KMS-11 (cell line): ENCODE measurements at regions not wholly inside any gene's neighbourhood (a gene's known extent, or its start where the extent isn't known, plus 50 kb on each side); places are given as distances from the start of the nearest gene placed in this dataset.
"Not testable (repeated sequence)": the region's sequence is repeated elsewhere in the genome, so short reads cannot be mapped to it uniquely, and the experiment has no call there.

ENCODE experiments used
- H2AFZ ChIP-seq: fragments of 200-600 bp; sonication (generic); 2 replicates; pipeline ENCODE4 v1.6.1; 2016; ENCODE audit warnings: antibody characterized with exemption, mixed run types, low read depth
- H3K27ac ChIP-seq: fragments of 200-600 bp; sonication (generic); 2 replicates; pipeline ENCODE4 v1.6.1; 2016; ENCODE audit warnings: mild to moderate bottlenecking, mixed run types
- H3K27me3 ChIP-seq: fragments of 200-600 bp; sonication (generic); 2 replicates; pipeline ENCODE4 v1.6.1; 2017; ENCODE audit warnings: mild to moderate bottlenecking, low read depth, mixed run types, moderate library complexity; ENCODE audit not compliant: insufficient read depth
- H3K36me3 ChIP-seq: fragments of 200-600 bp; sonication (generic); 2 replicates; pipeline ENCODE4 v1.6.1; 2017; ENCODE audit warnings: mild to moderate bottlenecking, mixed run types; ENCODE audit not compliant: insufficient read depth
- H3K4me1 ChIP-seq: fragments of 200-600 bp; sonication (generic); 2 replicates; pipeline ENCODE4 v1.6.1; 2016; ENCODE audit warnings: mild to moderate bottlenecking, low read depth, mixed run types; ENCODE audit not compliant: poor library complexity, severe bottlenecking
- H3K4me2 ChIP-seq: fragments of 200-600 bp; sonication (generic); 2 replicates; pipeline ENCODE4 v1.7.0; 2016; ENCODE audit warnings: mild to moderate bottlenecking, mixed run types
- H3K4me3 ChIP-seq: fragments of 200-600 bp; sonication (generic); IDR thresholded peaks from 2 replicates; pipeline ENCODE4 v1.6.1; 2017; ENCODE audit warnings: low read depth, low read length, mixed read lengths; ENCODE audit not compliant: insufficient read depth
- H3K79me2 ChIP-seq: fragments of 200-600 bp; sonication (generic); 2 replicates; pipeline ENCODE4 v1.6.1; 2016; ENCODE audit warnings: low read depth, mixed run types; ENCODE audit not compliant: insufficient read depth
- H3K9ac ChIP-seq: fragments of 200-600 bp; sonication (generic); 2 replicates; pipeline ENCODE4 v1.6.1; 2016; ENCODE audit warnings: mild to moderate bottlenecking, mixed run types
- H4K20me1 ChIP-seq: fragments of 200-600 bp; sonication (generic); 2 replicates; pipeline ENCODE4 v1.6.1; 2016; ENCODE audit warnings: mild to moderate bottlenecking, mixed run types; ENCODE audit not compliant: insufficient read depth
- CTCF ChIP-seq: fragments of 200-600 bp; sonication (generic); conservative IDR thresholded peaks from 2 replicates; pipeline ENCODE4 v1.6.1; 2017; ENCODE audit warnings: low read depth, mild to moderate bottlenecking, antibody characterized with exemption, low read length, moderate library complexity, mixed read lengths

- Histone ChIP-seq H3K4me1 (peaks cover 24% of the 10 kb centered on the region), H3K36me3 (no peaks in the 10 kb centered on the region), H4K20me1 (no peaks in the 10 kb centered on the region), H3K4me2 (no peak overlapping the region), H3K79me2 (no peaks in the 10 kb centered on the region), H3K27me3 (no peaks in the 10 kb centered on the region), H3K4me3 (no peak overlapping the region), H3K27ac (no peak overlapping the region), H3K9ac (no peak overlapping the region), H2AFZ (no peak overlapping the region)
- TF ChIP-seq CTCF, result no peak
Observed at GRCh38 chr18:22827216-22827615, 105.9 kb upstream of the RBBP8 start.

GRCh38 chr18:22827741-22828140, 105.4 kb upstream of the RBBP8 start:
- H3K79me2 ChIP-seq, result no peaks in the 10 kb centered on the region
- H2AFZ ChIP-seq, result no peak overlapping the region
- no peak overlapping the region for H3K9ac ChIP-seq
- TF ChIP-seq CTCF, result no peak
- no peaks in the 10 kb centered on the region for H3K27me3 ChIP-seq
- H3K36me3 ChIP-seq, result no peaks in the 10 kb centered on the region
- H3K4me2 ChIP-seq, result no peak overlapping the region
- H3K4me3 ChIP-seq, result no peak overlapping the region
- no peak overlapping the region for H3K27ac ChIP-seq
- no peaks in the 10 kb centered on the region for H4K20me1 ChIP-seq
- H3K4me1 ChIP-seq, result peaks cover 18% of the 10 kb centered on the region

- H3K36me3 ChIP-seq, result no peaks in the 10 kb centered on the region
- H3K27me3 ChIP-seq, result no peaks in the 10 kb centered on the region
- H3K9ac ChIP-seq, result no peak overlapping the region
- no peak overlapping the region for H3K4me3 ChIP-seq
- no peak overlapping the region for H3K4me2 ChIP-seq
- no peaks in the 10 kb centered on the region for H3K79me2 ChIP-seq
- peaks cover 15% of the 10 kb centered on the region for H3K4me1 ChIP-seq
- no peak overlapping the region for H3K27ac ChIP-seq
- H4K20me1 ChIP-seq, result no peaks in the 10 kb centered on the region
- TF ChIP-seq CTCF, result no peak
- H2AFZ ChIP-seq, result no peak overlapping the region
Observed at GRCh38 chr18:22828171-22828570, 105.0 kb upstream of the RBBP8 start.

- not testable (repeated sequence) for H4K20me1 ChIP-seq, H3K79me2 ChIP-seq, H3K27ac ChIP-seq, H3K9ac ChIP-seq, H3K4me3 ChIP-seq, H2AFZ ChIP-seq, H3K4me2 ChIP-seq, H3K27me3 ChIP-seq, H3K36me3 ChIP-seq
- H3K4me1 ChIP-seq, result peaks cover 11% of the 10 kb centered on the region
Observed at GRCh38 chr18:22828583-22828982, 104.5 kb upstream of the RBBP8 start.

GRCh38 chr18:22829781-22830180, 103.3 kb upstream of the RBBP8 start:
- Histone ChIP-seq H2AFZ (no peak overlapping the region), H3K36me3 (no peaks in the 10 kb centered on the region), H4K20me1 (no peaks in the 10 kb centered on the region), H3K27me3 (no peaks in the 10 kb centered on the region), H3K4me2 (no peak overlapping the region), H3K9ac (no peak overlapping the region), H3K4me1 (peaks cover 4% of the 10 kb centered on the region), H3K27ac (no peak overlapping the region), H3K4me3 (no peak overlapping the region), H3K79me2 (no peaks in the 10 kb centered on the region)
- TF ChIP-seq CTCF, result no peak
